KMS-11 (cell line): ENCODE measurements at regions not wholly inside any gene's neighbourhood (a gene's known extent, or its start where the extent isn't known, plus 50 kb on each side); places are given as distances from the start of the nearest gene placed in this dataset.

Experiments used
- H2AFZ ChIP-seq: fragments of 200-600 bp; sonication (generic); 2 replicates; pipeline ENCODE4 v1.6.1; 2016; ENCODE audit warnings: antibody characterized with exemption, mixed run types, low read depth
- H3K27ac ChIP-seq: fragments of 200-600 bp; sonication (generic); 2 replicates; pipeline ENCODE4 v1.6.1; 2016; ENCODE audit warnings: mild to moderate bottlenecking, mixed run types
- H3K27me3 ChIP-seq: fragments of 200-600 bp; sonication (generic); 2 replicates; pipeline ENCODE4 v1.6.1; 2017; ENCODE audit warnings: mild to moderate bottlenecking, low read depth, mixed run types, moderate library complexity; ENCODE audit not compliant: insufficient read depth
- H3K36me3 ChIP-seq: fragments of 200-600 bp; sonication (generic); 2 replicates; pipeline ENCODE4 v1.6.1; 2017; ENCODE audit warnings: mild to moderate bottlenecking, mixed run types; ENCODE audit not compliant: insufficient read depth
- H3K4me1 ChIP-seq: fragments of 200-600 bp; sonication (generic); 2 replicates; pipeline ENCODE4 v1.6.1; 2016; ENCODE audit warnings: mild to moderate bottlenecking, low read depth, mixed run types; ENCODE audit not compliant: poor library complexity, severe bottlenecking
- H3K4me2 ChIP-seq: fragments of 200-600 bp; sonication (generic); 2 replicates; pipeline ENCODE4 v1.7.0; 2016; ENCODE audit warnings: mild to moderate bottlenecking, mixed run types
- H3K4me3 ChIP-seq: fragments of 200-600 bp; sonication (generic); IDR thresholded peaks from 2 replicates; pipeline ENCODE4 v1.6.1; 2017; ENCODE audit warnings: low read depth, low read length, mixed read lengths; ENCODE audit not compliant: insufficient read depth
- H3K79me2 ChIP-seq: fragments of 200-600 bp; sonication (generic); 2 replicates; pipeline ENCODE4 v1.6.1; 2016; ENCODE audit warnings: low read depth, mixed run types; ENCODE audit not compliant: insufficient read depth
- H3K9ac ChIP-seq: fragments of 200-600 bp; sonication (generic); 2 replicates; pipeline ENCODE4 v1.6.1; 2016; ENCODE audit warnings: mild to moderate bottlenecking, mixed run types
- H4K20me1 ChIP-seq: fragments of 200-600 bp; sonication (generic); 2 replicates; pipeline ENCODE4 v1.6.1; 2016; ENCODE audit warnings: mild to moderate bottlenecking, mixed run types; ENCODE audit not compliant: insufficient read depth
- TF ChIP-seq, protein P1 (sequence below): fragments of 200-600 bp; sonication (generic); conservative IDR thresholded peaks from 2 replicates; pipeline ENCODE4 v1.6.1; 2017; ENCODE audit warnings: low read depth, mild to moderate bottlenecking, antibody characterized with exemption, low read length, moderate library complexity, mixed read lengths

DNA sequence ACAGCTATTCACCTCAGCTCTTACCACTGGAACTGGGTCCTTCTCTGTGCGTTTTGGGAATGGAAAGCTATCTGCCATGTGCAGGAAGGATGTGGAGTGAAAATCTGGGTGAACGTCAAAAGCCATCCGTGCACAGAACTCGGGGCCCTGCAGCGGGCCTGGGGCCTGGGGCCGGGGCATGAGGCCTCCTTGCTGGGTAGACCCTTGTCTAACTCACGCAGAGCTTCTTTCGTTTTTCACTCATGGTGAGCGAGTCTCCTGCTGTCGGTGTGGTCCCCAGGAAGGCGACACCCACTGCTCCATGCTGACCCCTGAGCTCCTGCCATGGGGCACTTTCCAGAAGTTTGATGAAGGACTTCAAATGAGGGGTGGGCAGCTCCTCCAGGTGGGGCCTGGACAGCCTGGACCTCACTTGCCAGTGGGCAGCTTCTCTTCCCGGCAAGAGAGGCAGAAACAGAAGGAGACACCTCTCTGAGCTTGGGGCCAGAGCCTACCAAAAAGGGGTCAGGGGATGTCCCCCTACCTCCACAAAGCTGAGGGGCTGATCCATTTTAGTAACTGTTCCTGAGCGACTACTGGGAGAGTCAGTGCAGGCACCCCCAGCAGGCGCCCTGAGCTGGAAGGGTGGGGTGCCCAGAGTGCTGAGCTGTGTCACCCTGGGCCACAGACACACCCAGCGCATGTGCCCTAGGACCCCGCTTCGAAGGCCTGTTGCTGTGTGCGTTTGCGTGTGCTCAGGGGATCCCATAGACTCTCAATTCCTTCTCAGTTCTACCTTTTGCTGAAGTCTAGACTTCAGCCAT, 117.7 kb upstream of the HDAC4 start:
- Histone ChIP-seq H3K36me3 (no peaks in the 10 kb centered on the region), H4K20me1 (no peaks in the 10 kb centered on the region), H3K27me3 (peaks cover 26% of the 10 kb centered on the region), H3K4me3 (no peak overlapping the region), H3K79me2 (no peaks in the 10 kb centered on the region), H3K9ac (no peak overlapping the region), H3K27ac (no peak overlapping the region), H3K4me1 (no peaks in the 10 kb centered on the region), H2AFZ (no peak overlapping the region), H3K4me2 (no peak overlapping the region)
- TF ChIP-seq, protein P1, sequence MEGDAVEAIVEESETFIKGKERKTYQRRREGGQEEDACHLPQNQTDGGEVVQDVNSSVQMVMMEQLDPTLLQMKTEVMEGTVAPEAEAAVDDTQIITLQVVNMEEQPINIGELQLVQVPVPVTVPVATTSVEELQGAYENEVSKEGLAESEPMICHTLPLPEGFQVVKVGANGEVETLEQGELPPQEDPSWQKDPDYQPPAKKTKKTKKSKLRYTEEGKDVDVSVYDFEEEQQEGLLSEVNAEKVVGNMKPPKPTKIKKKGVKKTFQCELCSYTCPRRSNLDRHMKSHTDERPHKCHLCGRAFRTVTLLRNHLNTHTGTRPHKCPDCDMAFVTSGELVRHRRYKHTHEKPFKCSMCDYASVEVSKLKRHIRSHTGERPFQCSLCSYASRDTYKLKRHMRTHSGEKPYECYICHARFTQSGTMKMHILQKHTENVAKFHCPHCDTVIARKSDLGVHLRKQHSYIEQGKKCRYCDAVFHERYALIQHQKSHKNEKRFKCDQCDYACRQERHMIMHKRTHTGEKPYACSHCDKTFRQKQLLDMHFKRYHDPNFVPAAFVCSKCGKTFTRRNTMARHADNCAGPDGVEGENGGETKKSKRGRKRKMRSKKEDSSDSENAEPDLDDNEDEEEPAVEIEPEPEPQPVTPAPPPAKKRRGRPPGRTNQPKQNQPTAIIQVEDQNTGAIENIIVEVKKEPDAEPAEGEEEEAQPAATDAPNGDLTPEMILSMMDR: no peak

DNA sequence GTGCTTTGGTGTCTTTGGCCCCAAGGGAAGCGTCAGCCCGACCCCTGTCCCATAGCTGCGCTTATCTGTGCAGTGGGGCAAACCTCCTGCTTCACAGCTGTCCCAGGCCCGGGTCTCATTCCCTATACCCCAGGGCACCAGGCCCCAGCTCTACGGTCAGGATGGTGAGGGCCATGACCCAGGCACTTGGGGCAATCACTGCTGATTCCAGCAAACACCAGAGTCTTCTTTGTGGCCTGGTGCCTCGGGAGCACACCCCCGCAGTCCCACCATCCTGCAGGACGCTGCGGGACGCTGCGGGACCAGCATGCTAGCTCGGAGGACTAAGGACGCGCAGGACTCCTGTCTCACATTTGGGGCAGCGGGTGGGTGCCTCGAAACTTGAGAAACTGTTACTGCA, 116.9 kb upstream of the HDAC4 start:
- Histone ChIP-seq H3K9ac (no peak overlapping the region), H3K4me3 (no peak overlapping the region), H3K27ac (no peak overlapping the region), H3K4me2 (no peak overlapping the region), H3K4me1 (no peaks in the 10 kb centered on the region), H2AFZ (no peak overlapping the region), H3K79me2 (no peaks in the 10 kb centered on the region), H3K36me3 (no peaks in the 10 kb centered on the region), H4K20me1 (no peaks in the 10 kb centered on the region), H3K27me3 (peaks cover 29% of the 10 kb centered on the region)
- TF ChIP-seq, protein P1: no peak

DNA sequence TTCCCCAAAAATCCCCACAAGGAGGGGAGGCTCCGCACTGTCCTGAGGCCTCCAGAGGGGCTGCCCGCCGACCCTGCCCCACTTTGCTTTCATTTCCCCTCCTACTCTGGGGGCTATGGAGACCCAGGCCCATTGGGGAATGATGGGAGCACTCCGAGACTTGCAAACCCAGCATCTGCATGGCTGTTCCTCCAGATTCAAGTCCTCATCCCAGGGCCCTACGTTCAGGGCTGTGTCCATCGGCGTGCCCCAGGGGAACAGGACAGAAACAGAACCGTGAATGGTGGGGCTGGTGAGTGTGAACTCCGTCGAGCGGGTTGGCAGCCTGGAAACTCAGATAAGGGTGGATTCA, 116.1 kb upstream of the HDAC4 start:
- H3K36me3 ChIP-seq: no peaks in the 10 kb centered on the region
- H3K27ac ChIP-seq: no peak overlapping the region
- no peak overlapping the region for H3K4me3 ChIP-seq
- H3K4me2 ChIP-seq: no peak overlapping the region
- H2AFZ ChIP-seq: no peak overlapping the region
- TF ChIP-seq, protein P1: no peak
- peaks cover 23% of the 10 kb centered on the region for H3K27me3 ChIP-seq
- no peaks in the 10 kb centered on the region for H3K79me2 ChIP-seq
- no peaks in the 10 kb centered on the region for H3K4me1 ChIP-seq
- no peak overlapping the region for H3K9ac ChIP-seq
- no peaks in the 10 kb centered on the region for H4K20me1 ChIP-seq

DNA sequence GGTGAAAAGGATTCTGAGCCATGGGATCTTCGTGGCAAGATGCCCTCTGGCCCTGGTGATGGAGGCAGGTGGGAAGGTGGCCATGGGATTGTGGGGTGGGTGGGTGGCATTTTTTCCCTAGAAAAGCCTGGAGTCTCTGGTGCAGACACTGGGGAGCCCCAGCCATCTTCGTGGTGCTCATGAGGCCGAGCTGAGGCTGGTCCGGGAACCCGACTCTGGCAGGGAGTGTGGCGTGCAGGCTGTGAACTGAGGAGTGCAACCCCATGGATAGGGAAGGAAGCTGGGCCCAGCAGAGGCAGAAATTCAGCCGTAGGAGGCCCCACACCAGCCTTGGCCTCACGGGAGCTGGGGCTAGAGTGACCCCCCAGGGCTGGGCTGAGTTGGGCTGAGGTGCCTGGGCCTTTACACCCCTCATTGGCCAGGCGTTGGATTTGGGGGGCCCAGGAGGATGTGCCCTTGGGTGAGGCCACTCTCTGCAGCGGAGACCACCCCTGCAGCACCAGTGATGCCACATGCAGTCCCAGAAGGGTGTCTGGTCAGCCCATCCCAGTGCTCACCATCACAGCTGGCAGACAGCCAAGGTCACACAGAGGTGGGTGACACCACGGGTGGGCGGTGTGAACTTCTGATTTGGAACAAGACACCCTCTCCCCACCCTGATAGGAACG, 115.6 kb upstream of the HDAC4 start:
- H3K4me2 ChIP-seq: no peak overlapping the region
- H3K4me3 ChIP-seq: no peak overlapping the region
- no peak overlapping the region for H3K27ac ChIP-seq
- no peak overlapping the region for H3K9ac ChIP-seq
- H3K79me2 ChIP-seq: no peaks in the 10 kb centered on the region
- peaks cover 21% of the 10 kb centered on the region for H3K27me3 ChIP-seq
- no peaks in the 10 kb centered on the region for H4K20me1 ChIP-seq
- H2AFZ ChIP-seq: no peak overlapping the region
- TF ChIP-seq, protein P1: no peak
- no peaks in the 10 kb centered on the region for H3K4me1 ChIP-seq
- no peaks in the 10 kb centered on the region for H3K36me3 ChIP-seq
